ENCODE measurements at regions not wholly inside any gene's neighbourhood (a gene's known extent, or its start where the extent isn't known, plus 50 kb on each side); places are given as distances from the start of the nearest gene placed in this dataset.

GRCh38 chr18:22624176-22624575 lies 206.5 kb upstream of the CTAGE1 start:
- Histone ChIP-seq H3K9me3 (ENCODE audit: severe bottlenecking) (no peaks in the 10 kb centered on the region), H3K36me3 (ENCODE audit: low read depth) (no peaks in the 10 kb centered on the region), H3K27ac (ENCODE audit: poor library complexity, severe bottlenecking) (no peak overlapping the region), H3K27me3 (ENCODE audit: insufficient read depth, poor library complexity, severe bottlenecking) (no peaks in the 10 kb centered on the region), H3K4me3 (ENCODE audit: severe bottlenecking) (no peak overlapping the region), H3K4me1 (ENCODE audit: insufficient read depth, poor library complexity, severe bottlenecking) (no peaks in the 10 kb centered on the region)
- no peak for ATAC-seq (ENCODE audit: low read depth)
- TF ChIP-seq CTCF (IDR thresholded peaks at IDR 0.05; ENCODE audit: poor library complexity, severe bottlenecking), result no peak
- DNase-seq (ENCODE audit: low spot score), result no peak

- Histone ChIP-seq H3K36me3 (ENCODE audit: low read depth) (no peaks in the 10 kb centered on the region), H3K27ac (ENCODE audit: poor library complexity, severe bottlenecking) (no peak overlapping the region), H3K4me1 (ENCODE audit: insufficient read depth, poor library complexity, severe bottlenecking) (no peaks in the 10 kb centered on the region), H3K9me3 (ENCODE audit: severe bottlenecking) (no peaks in the 10 kb centered on the region), H3K4me3 (ENCODE audit: severe bottlenecking) (no peak overlapping the region), H3K27me3 (ENCODE audit: insufficient read depth, poor library complexity, severe bottlenecking) (no peaks in the 10 kb centered on the region)
- ATAC-seq (ENCODE audit: low read depth) (no peak), DNase-seq (ENCODE audit: low spot score) (no peak)
- TF ChIP-seq CTCF (IDR thresholded peaks at IDR 0.05; ENCODE audit: poor library complexity, severe bottlenecking), result no peak
Observed at GRCh38 chr18:22625406-22625805, 207.7 kb upstream of the CTAGE1 start.

GRCh38 chr18:22626771-22627170 lies 209.1 kb upstream of the CTAGE1 start:
- DNase-seq (ENCODE audit: low spot score) (no peak), ATAC-seq (ENCODE audit: low read depth) (no peak)
- Histone ChIP-seq H3K27me3 (ENCODE audit: insufficient read depth, poor library complexity, severe bottlenecking) (no peaks in the 10 kb centered on the region), H3K9me3 (ENCODE audit: severe bottlenecking) (no peaks in the 10 kb centered on the region), H3K4me1 (ENCODE audit: insufficient read depth, poor library complexity, severe bottlenecking) (no peaks in the 10 kb centered on the region), H3K4me3 (ENCODE audit: severe bottlenecking) (no peak overlapping the region), H3K36me3 (ENCODE audit: low read depth) (no peaks in the 10 kb centered on the region), H3K27ac (ENCODE audit: poor library complexity, severe bottlenecking) (no peak overlapping the region)
- no peak for TF ChIP-seq CTCF (IDR thresholded peaks at IDR 0.05; ENCODE audit: poor library complexity, severe bottlenecking)

GRCh38 chr18:22627506-22627905 lies 209.8 kb upstream of the CTAGE1 start:
- Histone ChIP-seq H3K27ac (ENCODE audit: poor library complexity, severe bottlenecking) (no peak overlapping the region), H3K9me3 (ENCODE audit: severe bottlenecking) (no peaks in the 10 kb centered on the region), H3K4me3 (ENCODE audit: severe bottlenecking) (no peak overlapping the region), H3K36me3 (ENCODE audit: low read depth) (no peaks in the 10 kb centered on the region), H3K27me3 (ENCODE audit: insufficient read depth, poor library complexity, severe bottlenecking) (no peaks in the 10 kb centered on the region), H3K4me1 (ENCODE audit: insufficient read depth, poor library complexity, severe bottlenecking) (no peaks in the 10 kb centered on the region)
- ATAC-seq (ENCODE audit: low read depth) (no peak), DNase-seq (ENCODE audit: low spot score) (no peak)
- no peak for TF ChIP-seq CTCF (IDR thresholded peaks at IDR 0.05; ENCODE audit: poor library complexity, severe bottlenecking)

- ATAC-seq (ENCODE audit: low read depth), result no peak
- no peak for DNase-seq (ENCODE audit: low spot score)
- Histone ChIP-seq H3K27me3 (ENCODE audit: insufficient read depth, poor library complexity, severe bottlenecking) (no peaks in the 10 kb centered on the region), H3K27ac (ENCODE audit: poor library complexity, severe bottlenecking) (no peak overlapping the region), H3K4me1 (ENCODE audit: insufficient read depth, poor library complexity, severe bottlenecking) (no peaks in the 10 kb centered on the region), H3K4me3 (ENCODE audit: severe bottlenecking) (no peak overlapping the region), H3K36me3 (ENCODE audit: low read depth) (no peaks in the 10 kb centered on the region), H3K9me3 (ENCODE audit: severe bottlenecking) (no peaks in the 10 kb centered on the region)
- no peak for TF ChIP-seq CTCF (IDR thresholded peaks at IDR 0.05; ENCODE audit: poor library complexity, severe bottlenecking)
Observed at GRCh38 chr18:22628795-22629510, 211.2 kb upstream of the CTAGE1 start.
